CD4-positive, CD25-positive, alpha-beta regulatory T cell (primary cell): ENCODE measurements at regions not wholly inside any gene's neighbourhood (a gene's known extent, or its start where the extent isn't known, plus 50 kb on each side); places are given as distances from the start of the nearest gene placed in this dataset.

Source experiments
- ATAC-seq, 2 donors: fragments of 150-1000 bp; cut with Tn5 transposase; one replicate each; pipeline ENCODE4 v1.10.0; 2021; ENCODE audit warnings: low read depth in 2 of 2, moderate number of reproducible peaks in 2 of 2, moderate library complexity in 1 of 2
- DNase-seq, 3 donors: peaks; one replicate each; pipeline versions ENCODE4 v3.0.0 to v3.0.0-alpha.2; 2012 to 2022; ENCODE audit warnings: mixed read lengths in 1 of 3
- H3K27ac ChIP-seq: one replicate; pipeline ENCODE4 v1.7.0; 2013; ENCODE audit warnings: mild to moderate bottlenecking, low read length; ENCODE audit not compliant: insufficient read depth, poor library complexity, severe bottlenecking
- H3K27me3 ChIP-seq: one replicate; pipeline ENCODE4 v1.7.0; 2013; ENCODE audit warnings: low read length; ENCODE audit not compliant: control insufficient read depth, insufficient read depth
- H3K36me3 ChIP-seq: one replicate; pipeline ENCODE4 v1.7.0; 2013; ENCODE audit warnings: mild to moderate bottlenecking, low read length, moderate library complexity; ENCODE audit not compliant: control insufficient read depth, insufficient read depth
- H3K4me1 ChIP-seq: 2 replicates; pipeline ENCODE4 v1.7.0; 2013; ENCODE audit warnings: mild to moderate bottlenecking, low read length; ENCODE audit not compliant: insufficient read depth, control insufficient read depth, poor library complexity, severe bottlenecking
- H3K4me3 ChIP-seq: one replicate; pipeline ENCODE4 v1.7.0; 2013; ENCODE audit warnings: low read depth, mild to moderate bottlenecking, low read length, moderate library complexity
- H3K9me3 ChIP-seq, 2 experiments: 1 replicate in 1 of 2; 2 replicates in 1 of 2; pipeline ENCODE4 v1.7.0; 2013; ENCODE audit warnings: low read length in 2 of 2, mild to moderate bottlenecking in 1 of 2, moderate library complexity in 1 of 2; ENCODE audit not compliant: control insufficient read depth in 2 of 2
- H3K27ac Mint-ChIP-seq, 3 donors: one replicate each; pipeline ENCODE4 v1.8.0; 2020 to 2022; ENCODE audit warnings: mild to moderate bottlenecking in 3 of 3, mixed read lengths in 3 of 3, moderate library complexity in 2 of 3
- H3K27me3 Mint-ChIP-seq: one replicate; pipeline ENCODE4 v1.8.0; 2022; ENCODE audit warnings: mild to moderate bottlenecking, mixed read lengths
- H3K36me3 Mint-ChIP-seq: one replicate; pipeline ENCODE4 v1.8.0; 2020; ENCODE audit warnings: mixed read lengths
- H3K4me1 Mint-ChIP-seq, 4 donors: one replicate each; pipeline ENCODE4 v1.8.0; 2020 to 2022; ENCODE audit warnings: mixed read lengths in 4 of 4, mild to moderate bottlenecking in 1 of 4
- H3K4me3 Mint-ChIP-seq, 4 donors: one replicate each; pipeline ENCODE4 v1.8.0; 2020 to 2022; ENCODE audit warnings: mild to moderate bottlenecking in 4 of 4, mixed read lengths in 4 of 4, moderate library complexity in 3 of 4
- H3K9me3 Mint-ChIP-seq, 7 donors: one replicate each; pipeline ENCODE4 v1.8.0; 2020 to 2022; ENCODE audit warnings: mixed read lengths in 7 of 7, mild to moderate bottlenecking in 3 of 7, moderate library complexity in 2 of 7

GRCh38 chr1:8171751-8172464 lies 145.8 kb upstream of the ERRFI1 start:
- Histone ChIP-seq H3K4me1 (peaks cover 30% of the 10 kb centered on the region), H3K27ac (no peak overlapping the region), H3K27me3 (no peaks in the 10 kb centered on the region), H3K36me3 (no peaks in the 10 kb centered on the region), H3K9me3 (no peaks in the 10 kb centered on the region), H3K4me3 (no peak overlapping the region)
- Mint-ChIP-seq H3K27me3 (peaks cover 5% of the 10 kb centered on the region), H3K36me3 (peaks cover 7% of the 10 kb centered on the region), H3K9me3 (peaks cover 0 to 6% (median 0%) of the 10 kb centered on the region in 7 donors), H3K27ac (peak overlapping the region; percentile 8 to 65 (median 23)), H3K4me1 (peaks cover 10 to 48% (median 25%) of the 10 kb centered on the region in 4 donors), H3K4me3 (no peak overlapping the region)
- ATAC-seq, result no peak
- DNase-seq, result no peak

- H3K4me1 Mint-ChIP-seq, result peaks cover 12 to 63% (median 36%) of the 10 kb centered on the region in 4 donors
- ATAC-seq (peak in 1 of 2 donors; percentile 5), DNase-seq (no peak)
- H3K4me3 ChIP-seq, result peak overlapping the region; percentile 55
- no peaks in the 10 kb centered on the region for H3K27me3 Mint-ChIP-seq
- no peaks in the 10 kb centered on the region for H3K36me3 ChIP-seq
- H3K4me1 ChIP-seq, result peaks cover 39% of the 10 kb centered on the region
- H3K27me3 ChIP-seq, result no peaks in the 10 kb centered on the region
- peaks cover 0 to 3% (median 0%) of the 10 kb centered on the region in 7 donors for H3K9me3 Mint-ChIP-seq
- peak overlapping the region; percentile 96 to 99 (median 98) for H3K27ac Mint-ChIP-seq
- peak overlapping the region; percentile 84 for H3K27ac ChIP-seq
- H3K36me3 Mint-ChIP-seq, result peaks cover 7% of the 10 kb centered on the region
- H3K4me3 Mint-ChIP-seq, result peak overlapping the region; percentile 27 to 75 (median 72)
- H3K9me3 ChIP-seq, result no peaks in the 10 kb centered on the region
These were observed 144.1 kb upstream of the ERRFI1 start for GRCh38 chr1:8170059-8170835.

- H3K4me3 Mint-ChIP-seq, result peak overlapping the region; percentile 27 to 75 (median 72)
- H3K4me1 Mint-ChIP-seq, result peaks cover 12 to 67% (median 36%) of the 10 kb centered on the region in 4 donors
- peaks cover 7% of the 10 kb centered on the region for H3K36me3 Mint-ChIP-seq
- no peaks in the 10 kb centered on the region for H3K36me3 ChIP-seq
- peak; percentile 24 to 91 (median 78) for DNase-seq
- peak; percentile 87 to 88 for ATAC-seq
- H3K27me3 ChIP-seq, result no peaks in the 10 kb centered on the region
- peak overlapping the region; percentile 96 to 99 (median 98) for H3K27ac Mint-ChIP-seq
- no peaks in the 10 kb centered on the region for H3K9me3 ChIP-seq
- no peaks in the 10 kb centered on the region for H3K27me3 Mint-ChIP-seq
- peak overlapping the region; percentile 84 for H3K27ac ChIP-seq
- peaks cover 0 to 3% (median 0%) of the 10 kb centered on the region in 7 donors for H3K9me3 Mint-ChIP-seq
- peak overlapping the region; percentile 55 for H3K4me3 ChIP-seq
- H3K4me1 ChIP-seq, result peaks cover 39% of the 10 kb centered on the region
These were observed 143.4 kb upstream of the ERRFI1 start for GRCh38 chr1:8169364-8170058.

GRCh38 chr1:8167936-8168335 lies 141.8 kb upstream of the ERRFI1 start:
- H3K4me3 Mint-ChIP-seq, result peak overlapping the region in 3 of 4 donors; percentile 53 to 62 (median 59)

GRCh38 chr1:8166406-8166805 lies 140.3 kb upstream of the ERRFI1 start:
- no peaks in the 10 kb centered on the region for H3K9me3 ChIP-seq
- ATAC-seq, result no peak
- H3K27me3 ChIP-seq, result no peaks in the 10 kb centered on the region
- H3K4me1 ChIP-seq, result peaks cover 39% of the 10 kb centered on the region
- peaks cover 17 to 59% (median 34%) of the 10 kb centered on the region in 4 donors for H3K4me1 Mint-ChIP-seq
- DNase-seq, result no peak
- no peak overlapping the region for H3K4me3 Mint-ChIP-seq
- peak overlapping the region; percentile 35 to 89 (median 88) for H3K27ac Mint-ChIP-seq
- H3K9me3 Mint-ChIP-seq, result peaks cover 0 to 4% (median 0%) of the 10 kb centered on the region in 7 donors
- H3K36me3 Mint-ChIP-seq, result peaks cover 4% of the 10 kb centered on the region
- H3K4me3 ChIP-seq, result no peak overlapping the region
- peak overlapping the region; percentile 60 for H3K27ac ChIP-seq
- H3K27me3 Mint-ChIP-seq, result no peaks in the 10 kb centered on the region
- no peaks in the 10 kb centered on the region for H3K36me3 ChIP-seq

More at GRCh38 chr1:8167936-8168335, 141.8 kb upstream of the ERRFI1 start:
- H3K27ac Mint-ChIP-seq, result peak overlapping the region; percentile 88 to 92 (median 89)
- peaks cover 39% of the 10 kb centered on the region for H3K4me1 ChIP-seq
- no peaks in the 10 kb centered on the region for H3K27me3 ChIP-seq
- peaks cover 0 to 3% (median 0%) of the 10 kb centered on the region in 7 donors for H3K9me3 Mint-ChIP-seq
- no peak for ATAC-seq
- H3K27ac ChIP-seq, result no peak overlapping the region
- H3K9me3 ChIP-seq, result no peaks in the 10 kb centered on the region
- H3K27me3 Mint-ChIP-seq, result no peaks in the 10 kb centered on the region
- peaks cover 17 to 68% (median 35%) of the 10 kb centered on the region in 4 donors for H3K4me1 Mint-ChIP-seq
- peaks cover 7% of the 10 kb centered on the region for H3K36me3 Mint-ChIP-seq
- no peak overlapping the region for H3K4me3 ChIP-seq
- H3K36me3 ChIP-seq, result no peaks in the 10 kb centered on the region
- DNase-seq, result no peak

GRCh38 chr1:8165595-8166360 lies 139.7 kb upstream of the ERRFI1 start:
- DNase-seq (peak in 1 of 3 donors; percentile 30), ATAC-seq (no peak)
- peak overlapping the region in 1 of 4 donors; percentile 47 for H3K4me3 Mint-ChIP-seq

GRCh38 chr1:8164670-8165069 lies 138.6 kb upstream of the ERRFI1 start:
- Histone ChIP-seq H3K27me3 (no peaks in the 10 kb centered on the region), H3K9me3 (no peaks in the 10 kb centered on the region), H3K4me3 (no peak overlapping the region), H3K27ac (no peak overlapping the region), H3K4me1 (peaks cover 29% of the 10 kb centered on the region), H3K36me3 (no peaks in the 10 kb centered on the region)
- no peak for ATAC-seq
- peaks cover 12 to 50% (median 30%) of the 10 kb centered on the region in 4 donors for H3K4me1 Mint-ChIP-seq
- H3K4me3 Mint-ChIP-seq, result no peak overlapping the region
- H3K27me3 Mint-ChIP-seq, result no peaks in the 10 kb centered on the region
- H3K27ac Mint-ChIP-seq, result no peak overlapping the region
- peaks cover 3% of the 10 kb centered on the region for H3K36me3 Mint-ChIP-seq
- peaks cover 0 to 3% (median 0%) of the 10 kb centered on the region in 7 donors for H3K9me3 Mint-ChIP-seq
- no peak for DNase-seq

More at GRCh38 chr1:8165595-8166360, 139.7 kb upstream of the ERRFI1 start:
- Histone ChIP-seq H3K36me3 (no peaks in the 10 kb centered on the region), H3K4me1 (peaks cover 39% of the 10 kb centered on the region), H3K27ac (no peak overlapping the region), H3K9me3 (no peaks in the 10 kb centered on the region), H3K4me3 (no peak overlapping the region), H3K27me3 (no peaks in the 10 kb centered on the region)
- H3K36me3 Mint-ChIP-seq, result peaks cover 4% of the 10 kb centered on the region
- H3K27me3 Mint-ChIP-seq, result no peaks in the 10 kb centered on the region
- peaks cover 17 to 58% (median 37%) of the 10 kb centered on the region in 4 donors for H3K4me1 Mint-ChIP-seq
- H3K27ac Mint-ChIP-seq, result peak overlapping the region in 2 of 3 donors; percentile 75 to 88
- peaks cover 0 to 5% (median 0%) of the 10 kb centered on the region in 7 donors for H3K9me3 Mint-ChIP-seq
